ENCODE measurements at regions not wholly inside any gene's neighbourhood (a gene's known extent, or its start where the extent isn't known, plus 50 kb on each side); places are given as distances from the start of the nearest gene placed in this dataset.

DNA sequence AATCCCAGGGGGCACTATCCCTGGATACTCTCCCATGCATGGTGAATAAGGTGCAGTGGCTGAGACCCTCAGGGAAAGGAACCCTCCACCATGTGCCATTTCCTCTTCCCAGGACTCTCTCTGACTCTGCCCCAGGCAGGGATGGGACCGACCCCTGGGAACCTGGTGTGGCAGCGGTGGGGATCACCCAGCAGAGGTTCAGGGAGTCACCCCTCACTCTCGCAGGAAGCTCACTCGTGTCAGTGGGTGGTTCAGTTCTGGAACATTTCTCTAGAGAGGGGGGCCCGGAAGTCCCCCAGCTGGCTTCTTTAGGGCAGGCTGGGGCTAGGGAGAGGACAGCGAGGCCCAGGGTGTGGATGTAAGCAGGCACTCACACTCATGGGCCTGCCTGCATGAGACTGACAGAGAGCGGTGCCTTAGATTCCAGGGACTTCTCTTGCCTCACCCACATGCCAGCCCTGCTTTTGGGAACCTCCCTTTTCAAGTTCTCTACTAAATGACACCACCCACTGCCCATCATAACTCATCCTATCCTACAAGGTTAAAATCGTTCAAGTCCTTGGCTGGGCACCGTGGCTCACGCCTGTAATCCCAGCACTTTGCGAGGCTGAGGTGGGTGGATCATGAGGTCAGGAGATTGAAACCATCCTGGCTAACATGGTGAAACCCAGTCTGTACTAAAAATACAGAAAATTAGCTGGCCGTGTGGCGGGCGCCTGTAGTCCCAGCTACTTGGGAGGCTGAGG, 109.7 kb upstream of the SDK2 start:
- no peak for DNase-seq (ENCODE audit: low read depth in 2 of 2)

DNA sequence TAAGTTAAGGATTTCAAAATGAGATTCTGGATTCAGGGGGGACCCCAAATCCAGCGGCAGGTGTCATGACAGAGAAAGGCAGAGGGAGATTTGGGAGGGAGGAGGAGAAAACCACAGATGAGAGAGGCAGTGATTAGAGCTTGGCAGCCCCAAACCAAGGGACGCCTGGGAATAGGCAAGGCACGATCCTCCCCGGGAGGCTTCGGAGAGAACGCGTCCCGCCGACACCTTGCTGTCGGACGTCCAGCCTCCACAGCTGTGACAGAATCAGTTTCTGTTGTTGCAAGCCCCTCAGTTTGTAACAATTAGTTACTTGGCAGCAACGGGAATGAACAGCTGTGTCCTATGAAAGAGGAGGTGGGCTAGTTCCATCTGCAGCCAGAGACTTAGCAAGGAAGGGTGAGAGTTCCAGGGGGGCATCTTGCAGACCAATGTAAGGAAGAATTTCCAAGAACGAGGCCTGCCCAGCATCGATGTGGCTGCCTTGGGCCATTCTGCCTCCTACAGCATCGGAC, 110.7 kb upstream of the SDK2 start:
- DNase-seq (ENCODE audit: low read depth in 2 of 2) = no peak

DNA sequence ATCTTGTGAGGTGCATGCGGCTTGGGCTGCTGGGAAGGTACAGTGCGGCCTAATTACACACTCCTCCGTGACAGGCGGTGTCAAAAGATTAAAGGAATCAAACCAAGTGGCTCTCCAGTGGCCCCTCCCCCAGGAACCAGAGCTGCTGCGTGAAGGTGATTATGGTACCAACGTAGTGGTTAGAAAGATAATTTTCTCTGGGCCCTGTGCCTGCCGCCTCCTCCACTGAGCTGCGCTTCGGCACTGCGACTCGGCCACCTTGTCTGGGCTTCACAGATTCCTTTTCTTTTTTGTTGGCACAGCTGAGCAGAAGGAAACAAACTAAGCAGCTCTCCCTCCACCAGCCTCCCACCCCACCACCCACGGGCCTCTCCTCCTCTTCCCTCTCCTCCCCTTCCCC, 113.2 kb upstream of the SDK2 start:
- no peak for DNase-seq (ENCODE audit: low read depth in 2 of 2)

DNA sequence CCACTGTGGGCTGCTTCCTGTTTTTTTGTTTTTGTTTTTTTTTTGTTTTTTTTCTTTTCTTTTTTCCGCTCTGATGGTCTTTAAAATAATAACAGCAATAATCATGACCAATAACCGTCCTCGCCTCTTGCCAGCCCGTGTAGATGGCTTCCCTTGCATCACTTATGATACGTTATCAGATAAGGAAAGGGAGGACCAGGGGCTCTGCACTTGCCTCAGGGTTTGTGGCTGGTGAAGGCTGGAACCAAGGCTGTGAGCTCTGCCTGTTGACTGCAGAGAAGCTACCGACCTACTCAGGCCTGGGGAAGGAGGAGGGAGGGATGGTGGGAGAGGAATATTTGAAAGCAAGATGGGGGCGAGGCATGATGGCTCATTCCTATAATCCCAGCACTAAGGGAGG, 114.0 kb upstream of the SDK2 start:
- no peak for DNase-seq (ENCODE audit: low read depth in 2 of 2)

DNA sequence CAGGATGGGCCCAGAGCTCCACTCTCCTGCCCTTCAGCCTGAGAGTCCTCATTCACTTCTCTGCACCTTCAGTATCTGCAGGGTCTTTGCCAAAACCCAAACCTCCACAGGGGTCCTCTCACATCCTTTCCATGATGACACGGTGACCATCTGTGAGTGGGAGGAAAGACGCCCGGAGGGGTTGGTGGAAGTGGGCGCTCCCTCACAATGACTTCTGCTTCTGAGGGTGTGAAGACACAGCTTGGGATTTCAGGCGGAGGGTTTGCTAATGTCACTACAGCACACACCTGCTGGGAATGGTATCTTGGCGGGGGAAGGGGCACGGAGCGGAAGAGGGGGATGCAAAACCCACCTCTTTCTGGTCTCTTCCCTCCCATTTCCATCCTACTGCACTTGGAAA, 115.1 kb upstream of the SDK2 start:
- no peak for DNase-seq (ENCODE audit: low read depth in 2 of 2)

DNA sequence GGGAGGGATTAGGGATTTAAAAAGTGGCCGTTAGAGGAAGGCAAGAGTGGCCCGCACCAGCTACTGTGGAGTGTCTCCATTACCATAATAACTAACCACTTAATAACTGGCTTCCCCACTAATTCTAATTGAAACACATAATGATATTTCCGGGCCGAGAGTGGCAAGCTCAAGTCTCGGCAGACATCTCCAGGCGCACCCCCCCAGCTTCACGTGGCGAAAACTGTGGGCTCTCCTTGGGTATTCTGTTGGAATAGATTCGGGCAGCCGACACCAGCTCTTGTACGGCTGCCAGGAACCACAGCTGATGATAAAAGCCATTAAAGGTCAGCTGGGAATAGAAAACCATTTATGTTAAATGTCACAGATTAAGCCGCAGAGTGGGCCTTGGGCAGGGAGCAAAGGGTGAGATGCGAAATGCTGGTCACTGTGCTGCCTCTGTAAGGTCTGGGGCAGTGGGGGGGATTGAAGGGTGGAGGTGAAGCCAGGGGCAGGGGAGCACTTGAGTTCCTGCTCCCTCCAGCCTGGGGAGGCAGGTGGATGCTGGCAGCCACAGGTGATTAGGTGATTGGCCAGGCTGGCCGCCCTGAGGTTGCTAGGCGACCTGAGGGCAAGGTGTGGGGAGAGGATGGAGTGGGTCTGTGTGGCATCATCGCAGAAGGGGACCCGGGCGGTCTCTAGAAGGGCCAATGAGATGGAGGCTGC, 115.6 kb upstream of the SDK2 start:
- DNase-seq (ENCODE audit: low read depth in 2 of 2) = no peak

DNA sequence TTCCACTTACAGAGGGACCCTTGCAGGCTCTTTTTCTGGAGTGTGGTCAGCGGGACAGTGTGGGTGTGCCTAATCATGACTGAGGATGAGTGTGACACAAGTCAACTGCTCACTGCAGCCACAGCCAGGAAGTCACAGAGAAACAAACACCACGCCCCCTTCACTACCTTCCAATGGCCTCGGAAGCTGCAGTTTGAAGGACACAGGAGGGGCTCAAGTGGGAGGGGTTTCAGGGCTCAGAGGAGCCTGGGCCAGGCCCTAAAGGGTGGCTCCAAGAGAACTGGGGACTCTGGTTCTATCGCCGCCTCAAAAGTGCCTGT, 116.2 kb upstream of the SDK2 start:
- no peak for DNase-seq (ENCODE audit: low read depth in 2 of 2)

DNA sequence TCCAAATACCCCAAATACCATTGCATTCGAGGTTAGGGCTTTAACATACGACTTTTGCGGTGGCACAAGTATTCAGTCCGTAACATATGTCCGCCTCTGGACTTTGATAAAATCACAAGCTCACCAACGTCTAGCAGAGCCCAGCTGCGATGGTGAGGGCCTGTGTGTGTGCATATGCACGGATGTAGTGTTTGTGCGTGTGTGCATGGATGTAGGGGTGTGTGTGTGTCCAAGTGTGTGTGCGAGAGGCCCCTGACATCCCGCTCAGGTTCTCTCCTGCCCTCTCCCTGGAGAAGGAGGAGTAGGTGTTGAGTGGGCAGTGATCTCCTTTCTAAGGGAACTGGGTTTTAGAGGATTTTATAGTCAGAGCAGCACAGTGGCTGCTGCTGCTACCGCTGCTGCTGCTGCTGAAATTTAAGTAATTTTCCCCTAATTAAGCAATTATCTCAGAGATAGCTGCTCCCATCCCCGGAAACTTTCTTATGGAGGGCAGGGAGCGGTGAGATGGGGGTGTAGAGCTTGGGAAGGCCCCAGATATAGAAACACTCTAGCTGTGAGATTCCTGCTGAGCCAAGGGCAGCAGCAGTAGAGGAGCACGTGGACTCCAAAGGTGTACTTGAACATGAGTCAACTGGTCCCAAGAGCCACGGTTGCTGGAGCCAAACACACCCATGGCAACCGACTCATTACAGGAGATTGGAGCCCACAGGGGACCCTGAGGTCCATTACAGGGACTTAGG, 121.7 kb upstream of the SDK2 start:
- DNase-seq (ENCODE audit: low read depth in 2 of 2) = no peak

DNA sequence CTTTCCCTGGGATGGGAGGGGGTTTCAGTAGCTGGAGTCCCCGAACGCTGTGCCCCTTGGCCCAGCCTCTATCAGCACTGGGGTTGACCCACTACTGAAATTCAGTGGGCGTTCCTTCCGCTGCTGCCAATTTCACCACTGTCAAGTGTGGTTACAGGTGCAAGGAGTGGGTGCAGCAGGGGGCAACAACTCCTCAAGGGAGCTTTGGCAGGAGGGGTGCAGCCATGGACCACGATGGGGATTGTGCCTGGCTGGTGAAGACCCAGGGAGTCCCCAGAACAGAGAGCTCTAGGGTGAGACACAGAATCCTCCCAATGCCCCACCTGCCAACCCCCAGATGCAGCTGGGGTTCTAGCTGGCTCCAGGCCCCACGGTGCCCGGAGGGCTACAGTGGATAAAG, 123.5 kb upstream of the SDK2 start:
- DNase-seq (ENCODE audit: low read depth in 2 of 2) = no peak

DNA sequence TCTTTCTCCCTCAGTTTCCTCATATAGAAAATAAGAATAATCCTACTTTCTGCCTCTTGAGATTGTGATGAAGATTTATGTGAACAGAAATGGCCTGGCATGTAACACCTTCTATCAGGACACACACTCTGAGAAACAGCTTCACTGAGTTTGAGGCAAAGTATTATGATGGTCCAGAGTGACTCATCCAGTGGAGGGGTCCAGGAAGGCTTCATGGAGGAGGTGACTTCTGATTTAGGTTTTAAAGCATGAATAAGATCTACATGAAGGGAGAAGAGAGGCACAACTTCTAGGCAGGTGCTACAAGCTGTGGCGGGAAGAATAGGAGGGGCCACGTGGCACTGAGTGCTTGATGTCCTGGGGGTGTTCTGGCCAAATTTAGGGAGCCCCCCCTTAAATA, 124.4 kb upstream of the SDK2 start:
- DNase-seq (ENCODE audit: low read depth in 2 of 2) = no peak

DNA sequence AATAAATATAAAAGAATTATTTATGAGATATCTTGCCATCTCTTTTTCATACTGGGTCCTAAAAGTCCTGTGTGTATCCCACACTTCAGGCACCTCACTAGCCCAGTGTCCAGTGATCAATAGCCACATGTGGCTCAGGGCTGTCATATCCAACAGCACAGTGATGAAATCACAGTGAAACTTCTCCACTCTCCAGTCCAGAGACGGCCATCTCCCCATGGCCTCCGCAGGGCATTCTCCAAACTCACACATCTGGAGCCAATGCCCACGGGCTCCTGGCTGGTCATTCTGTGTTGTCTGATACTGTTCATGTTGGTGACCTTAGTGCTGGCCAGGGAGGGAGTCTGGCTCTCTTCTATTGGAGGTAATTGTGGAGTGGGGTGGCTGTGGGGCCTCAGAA, 125.2 kb upstream of the SDK2 start:
- no peak for DNase-seq (ENCODE audit: low read depth in 2 of 2)

DNA sequence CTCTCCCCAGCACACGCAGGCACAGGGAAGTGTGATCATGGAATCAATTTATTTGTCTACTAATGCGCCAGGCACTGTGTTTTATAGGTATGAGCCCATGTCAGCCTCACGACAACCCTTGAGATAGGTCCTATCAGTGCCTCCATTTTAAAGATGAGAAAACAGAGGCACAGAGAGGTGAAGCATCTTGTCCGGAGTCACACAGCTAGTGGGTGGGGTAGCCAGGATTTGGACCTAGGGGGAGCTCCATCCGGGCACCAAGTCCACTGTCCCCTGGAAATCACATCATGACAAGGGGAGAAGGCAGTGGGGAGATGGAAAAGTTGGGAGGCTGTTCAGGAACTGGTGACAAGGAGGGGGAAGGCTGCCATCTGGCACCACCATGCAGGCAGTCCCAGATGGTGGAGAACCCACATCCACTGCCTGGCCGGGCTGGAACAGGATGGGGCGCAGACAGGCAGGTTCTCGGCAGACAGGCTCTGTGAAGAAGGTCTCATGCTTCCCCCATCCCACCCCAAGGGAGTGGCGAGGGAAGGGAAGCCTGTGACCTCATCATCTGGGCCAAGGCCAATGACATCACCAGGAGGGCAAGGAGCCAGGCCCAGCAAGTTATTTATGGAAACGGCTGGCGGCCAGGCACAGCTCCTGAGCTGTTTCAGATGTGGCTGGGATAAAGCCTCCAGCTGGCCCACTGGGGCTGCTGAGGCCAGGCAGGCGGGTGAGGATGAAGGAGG, 126.0 kb upstream of the SDK2 start:
- peak; percentile 38 to 58 for DNase-seq (ENCODE audit: low read depth in 2 of 2)

DNA sequence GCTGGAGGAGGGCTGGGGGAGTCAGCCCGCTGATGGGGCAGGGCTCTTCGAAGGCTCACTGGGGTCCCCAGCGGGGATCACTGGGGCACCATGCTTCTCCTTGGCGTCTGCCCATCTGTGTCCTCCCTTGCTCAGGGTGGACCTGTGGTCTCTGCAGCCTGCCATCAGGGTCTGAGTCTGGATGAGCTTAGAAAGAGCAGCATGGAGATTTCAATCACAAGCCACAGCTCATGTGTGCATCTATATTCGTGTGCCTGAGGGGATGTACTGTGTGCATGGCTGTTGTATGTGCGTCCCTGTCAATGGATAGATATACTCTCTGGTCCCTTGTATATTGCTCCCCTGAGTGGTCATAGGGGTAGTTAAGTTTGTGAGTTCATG, 126.6 kb upstream of the SDK2 start:
- DNase-seq (ENCODE audit: low read depth in 2 of 2) = no peak

DNA sequence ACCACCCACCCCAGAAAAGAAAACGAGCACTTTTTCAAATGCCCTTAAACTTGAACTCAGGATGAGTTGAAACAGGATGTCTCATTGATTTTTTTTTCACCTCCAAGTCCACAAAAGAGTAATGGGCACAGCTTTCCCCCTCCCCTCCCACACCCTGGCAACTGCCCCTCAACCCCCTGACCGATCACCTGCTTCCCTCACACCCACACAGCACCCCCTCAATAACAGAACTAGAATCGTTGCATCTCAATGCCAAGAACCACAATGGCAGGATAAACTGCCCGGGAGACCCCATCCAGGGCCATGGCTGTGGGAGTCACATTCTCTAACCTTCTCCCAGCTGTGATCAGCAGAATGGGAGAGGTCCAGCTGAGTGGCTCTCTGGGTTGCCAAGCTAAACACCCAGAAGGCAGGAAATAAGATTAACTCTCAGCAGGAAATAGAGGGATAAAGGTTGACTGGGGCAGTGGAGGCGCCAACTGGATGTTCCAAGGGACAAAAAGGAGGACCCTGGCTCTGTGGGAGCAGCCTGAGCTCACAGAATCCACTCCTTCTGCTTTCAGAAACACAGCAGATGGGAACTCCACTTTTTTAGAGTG, 128.0 kb upstream of the SDK2 start:
- no peak for DNase-seq (ENCODE audit: low read depth in 2 of 2)

DNA sequence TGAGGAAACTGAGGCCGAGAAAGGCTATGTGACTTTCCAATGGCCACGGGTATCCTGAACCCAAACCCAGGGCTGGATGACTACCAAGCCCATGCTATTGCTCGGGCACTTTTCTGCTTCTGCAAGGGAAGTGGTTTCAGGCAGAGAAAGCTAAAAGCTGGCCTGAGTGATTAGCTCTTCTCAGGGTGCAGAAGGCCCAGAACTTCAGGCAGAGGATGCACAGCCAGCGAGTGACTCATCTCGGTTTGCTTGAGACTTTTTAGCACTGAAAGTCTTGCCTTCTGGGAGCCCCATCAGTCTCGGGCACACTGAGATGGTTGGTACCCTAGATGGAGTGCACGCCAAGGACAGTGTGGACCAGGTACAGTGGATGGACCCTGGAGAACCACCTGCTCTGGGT, 129.5 kb upstream of the SDK2 start:
- DNase-seq (ENCODE audit: low read depth in 2 of 2) = no peak

DNA sequence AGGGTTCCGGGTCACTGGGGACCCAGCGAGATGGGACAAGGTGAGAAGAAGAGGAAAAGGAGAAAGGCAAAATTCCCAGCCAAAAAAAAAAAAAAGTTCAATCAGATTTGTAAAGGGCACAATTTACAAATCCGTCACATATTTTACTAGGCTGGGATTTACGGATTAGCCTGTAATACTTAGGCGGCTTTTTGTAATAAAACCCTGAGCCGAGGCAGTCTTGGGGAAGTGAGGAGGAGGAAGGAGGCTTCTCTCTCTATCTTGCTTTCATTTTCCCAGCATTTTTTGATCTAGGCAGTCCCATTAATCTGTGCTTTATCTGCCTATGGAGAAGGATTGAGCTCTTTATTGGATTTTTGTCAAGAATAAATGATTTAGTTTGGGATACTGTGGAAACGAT, 130.6 kb upstream of the SDK2 start:
- DNase-seq (ENCODE audit: low read depth in 2 of 2) = no peak

DNA sequence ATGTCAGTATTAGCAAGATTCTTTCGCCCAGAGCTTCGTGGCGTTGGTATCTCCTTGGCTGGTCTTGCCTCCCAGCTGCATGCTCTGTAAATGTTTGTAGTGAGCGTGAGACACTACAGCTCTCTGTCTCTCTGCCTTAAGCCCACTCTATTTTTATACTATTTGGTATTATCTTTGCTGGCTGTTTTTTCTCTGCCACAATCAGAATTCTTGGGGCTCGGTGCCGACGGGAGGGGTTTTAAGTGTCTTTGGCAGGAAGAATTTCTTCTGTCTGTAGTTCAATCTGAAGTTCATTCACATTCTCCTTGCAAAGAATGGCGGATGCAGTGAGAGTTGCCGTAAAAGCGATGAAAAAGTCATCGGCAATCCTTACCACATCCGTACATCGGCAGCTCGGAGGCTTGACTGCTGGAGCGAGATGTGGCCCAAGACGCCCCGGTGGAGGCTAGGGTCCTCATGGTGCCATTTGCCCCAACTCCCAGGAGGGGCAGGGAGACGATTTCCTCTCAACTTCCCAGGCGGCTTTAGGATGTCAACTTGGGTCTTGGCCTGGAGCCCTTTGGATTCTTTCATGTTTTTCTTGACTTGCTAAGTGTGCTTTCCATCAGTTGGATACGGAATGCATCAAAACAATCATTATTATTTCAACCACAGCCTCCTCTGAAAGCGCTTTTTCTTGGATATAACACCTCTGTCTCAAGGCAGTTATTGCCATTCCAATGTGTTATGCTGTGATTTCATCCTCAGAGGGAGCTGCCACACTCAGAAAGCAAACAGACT, 132.3 kb upstream of the SDK2 start:
- DNase-seq (ENCODE audit: low read depth in 2 of 2) = no peak

DNA sequence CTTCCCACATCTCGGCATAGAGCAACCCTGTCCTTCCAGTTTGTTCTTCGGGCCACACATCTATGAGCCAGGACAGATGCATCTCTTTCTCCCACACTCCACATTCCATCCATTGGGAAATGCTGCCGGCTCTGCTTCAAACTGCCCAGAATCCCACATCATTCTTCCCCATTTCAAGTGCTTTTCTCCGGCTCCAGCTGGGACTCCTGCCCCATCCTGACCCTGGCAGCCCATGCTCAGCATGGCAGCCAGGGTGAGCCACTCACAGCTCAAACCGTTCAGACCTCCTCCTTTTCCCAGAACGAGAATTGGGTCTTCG, 132.8 kb upstream of the SDK2 start:
- no peak for DNase-seq (ENCODE audit: low read depth in 2 of 2)

DNA sequence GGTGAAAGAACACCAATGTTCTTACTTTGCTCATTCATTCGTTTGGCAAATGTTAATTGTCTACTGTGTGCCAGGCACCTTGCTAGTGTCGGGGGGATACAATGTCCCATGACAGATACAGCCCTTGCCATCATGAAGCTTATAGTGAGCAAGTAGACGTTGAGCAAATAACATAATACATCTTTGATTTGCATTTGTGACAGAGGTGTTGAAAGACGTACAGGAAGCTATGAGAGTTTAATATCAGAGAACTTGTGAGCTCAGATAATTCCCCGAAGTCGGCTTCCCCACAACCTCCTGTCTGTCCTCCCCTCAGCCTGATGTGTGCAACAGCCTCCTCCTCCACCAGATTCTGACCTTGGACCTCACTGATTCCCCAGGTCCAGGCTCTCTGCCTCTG, 138.0 kb upstream of the SDK2 start:
- DNase-seq (ENCODE audit: low read depth in 2 of 2) = no peak

DNA sequence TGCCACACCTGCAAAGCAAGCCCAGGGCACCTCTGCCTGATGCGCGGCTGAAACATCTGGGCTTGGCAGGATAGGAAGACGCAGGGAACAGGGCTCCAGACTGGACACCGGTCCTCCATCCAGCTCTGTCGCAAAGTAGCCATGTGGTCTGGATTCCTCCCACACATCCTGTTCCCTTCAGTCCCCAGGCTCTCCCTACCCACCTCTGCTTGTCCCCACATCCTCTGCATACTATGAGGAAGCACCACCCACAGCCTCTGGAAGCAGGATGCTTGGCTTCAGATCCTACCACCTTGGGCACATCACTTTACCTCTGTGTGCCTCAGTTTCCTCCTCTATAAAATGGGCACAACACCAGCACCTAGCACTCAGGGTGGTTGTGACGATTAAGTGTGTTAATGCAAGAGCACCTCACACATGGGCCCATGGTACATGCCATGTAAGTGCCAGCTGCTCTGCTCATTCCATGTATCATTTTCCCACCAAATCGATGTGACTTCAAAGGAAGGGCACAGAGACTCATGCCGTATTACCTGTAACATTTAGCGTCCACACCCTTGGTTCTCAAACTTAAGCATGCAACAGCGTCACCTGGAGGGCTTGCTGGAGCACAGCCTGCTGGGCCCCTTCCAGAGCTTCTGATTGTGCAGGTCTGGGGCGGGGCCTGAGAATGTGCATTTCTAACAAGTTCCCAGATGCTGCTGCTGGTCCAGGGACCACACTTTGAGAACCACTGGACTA, 138.6 kb upstream of the SDK2 start:
- no peak for DNase-seq (ENCODE audit: low read depth in 2 of 2)
